H9 (cell line): ENCODE measurements at regions not wholly inside any gene's neighbourhood (a gene's known extent, or its start where the extent isn't known, plus 50 kb on each side); places are given as distances from the start of the nearest gene placed in this dataset.

Experiments
- DNase-seq: peaks from one replicate; pipeline ENCODE4 v3.0.0-alpha.2; 2017
- H2AFZ ChIP-seq: one replicate; pipeline ENCODE4 v1.6.1; 2013; ENCODE audit warnings: mild to moderate bottlenecking, low read length, control low read depth, moderate library complexity
- H2AK5ac ChIP-seq: 2 replicates; pipeline ENCODE4 v1.6.1; 2013; ENCODE audit warnings: low read length, control low read depth, mixed read lengths; ENCODE audit not compliant: insufficient read length
- H2BK120ac ChIP-seq: one replicate; pipeline ENCODE4 v1.6.1; 2013; ENCODE audit warnings: low read depth, mild to moderate bottlenecking, low read length, control low read depth, inconsistent platforms; ENCODE audit not compliant: poor library complexity, severe bottlenecking
- H2BK12ac ChIP-seq: 2 replicates; pipeline ENCODE4 v1.6.1; 2013; ENCODE audit warnings: low read length, control low read depth, mixed read lengths, low read depth; ENCODE audit not compliant: insufficient read length
- H2BK15ac ChIP-seq: 2 replicates; pipeline ENCODE4 v1.6.1; 2013; ENCODE audit warnings: low read depth, low read length, control low read depth
- H2BK20ac ChIP-seq: one replicate; pipeline ENCODE4 v1.6.1; 2013; ENCODE audit warnings: low read depth, mild to moderate bottlenecking, low read length, control low read depth, inconsistent platforms; ENCODE audit not compliant: poor library complexity, severe bottlenecking
- H2BK5ac ChIP-seq: 2 replicates; pipeline ENCODE4 v1.6.1; 2013; ENCODE audit warnings: low read length, control low read depth, mixed read lengths; ENCODE audit not compliant: insufficient read length
- H3K14ac ChIP-seq: 2 replicates; pipeline ENCODE4 v1.6.1; 2013; ENCODE audit warnings: low read length, control low read depth; ENCODE audit not compliant: insufficient read depth
- H3K18ac ChIP-seq: 2 replicates; pipeline ENCODE4 v1.6.1; 2013; ENCODE audit warnings: low read depth, mild to moderate bottlenecking, mixed read lengths, low read length, control low read depth; ENCODE audit not compliant: insufficient read length
- H3K23ac ChIP-seq: 2 replicates; pipeline ENCODE4 v1.6.1; 2013; ENCODE audit warnings: low read length, control low read depth, mixed read lengths, low read depth; ENCODE audit not compliant: insufficient read length
- H3K23me2 ChIP-seq: 2 replicates; pipeline ENCODE4 v1.6.1; 2013; ENCODE audit warnings: low read depth, mild to moderate bottlenecking, mixed read lengths, low read length, control low read depth; ENCODE audit not compliant: insufficient read length, poor library complexity, severe bottlenecking
- H3K27ac ChIP-seq: 2 replicates; pipeline ENCODE4 v1.5.1; 2013; ENCODE audit warnings: low read length, control low read depth, mixed read lengths, low read depth; ENCODE audit not compliant: insufficient read length
- H3K27me3 ChIP-seq: 2 replicates; pipeline ENCODE4 v1.6.1; 2013; ENCODE audit warnings: low read length, control low read depth, inconsistent platforms; ENCODE audit not compliant: insufficient read depth
- H3K4ac ChIP-seq: 2 replicates; pipeline ENCODE4 v1.6.1; 2013; ENCODE audit warnings: low read depth, mild to moderate bottlenecking, control low read depth, inconsistent platforms, low read length, moderate library complexity
- H3K4me1 ChIP-seq: 2 replicates; pipeline ENCODE4 v1.6.1; 2013; ENCODE audit warnings: low read length, control low read depth, inconsistent platforms; ENCODE audit not compliant: insufficient read depth
- H3K4me2 ChIP-seq: 2 replicates; pipeline ENCODE4 v1.6.1; 2013; ENCODE audit warnings: low read length, control low read depth, mixed read lengths; ENCODE audit not compliant: insufficient read length, insufficient read depth
- H3K56ac ChIP-seq: 2 replicates; pipeline ENCODE4 v1.6.1; 2013; ENCODE audit warnings: low read depth, mild to moderate bottlenecking, mixed read lengths, low read length, control low read depth; ENCODE audit not compliant: insufficient read length
- H3K79me1 ChIP-seq: 2 replicates; pipeline ENCODE4 v1.6.1; 2013; ENCODE audit warnings: low read depth, mild to moderate bottlenecking, moderate library complexity, low read length, control low read depth, inconsistent platforms; ENCODE audit not compliant: insufficient read depth, poor library complexity, severe bottlenecking
- H3K79me2 ChIP-seq: 2 replicates; pipeline ENCODE4 v1.6.1; 2013; ENCODE audit warnings: low read length, control low read depth, inconsistent platforms; ENCODE audit not compliant: insufficient read depth
- H3K9ac ChIP-seq: 2 replicates; pipeline ENCODE4 v1.6.1; 2013; ENCODE audit warnings: low read length, control low read depth, mixed read lengths; ENCODE audit not compliant: insufficient read length; ENCODE audit errors: extremely low read depth
- H3K9me3 ChIP-seq: one replicate; pipeline ENCODE4 v1.6.1; 2013; ENCODE audit warnings: low read depth, low read length, inconsistent platforms; ENCODE audit not compliant: control insufficient read depth
- H3T11ph ChIP-seq: one replicate; pipeline ENCODE4 v1.6.1; 2013; ENCODE audit warnings: mild to moderate bottlenecking, low read length, control low read depth, inconsistent platforms
- H4K20me1 ChIP-seq: one replicate; pipeline ENCODE4 v1.6.1; 2013; ENCODE audit not compliant: control insufficient read depth, insufficient read length, insufficient read depth
- H4K5ac ChIP-seq: 2 replicates; pipeline ENCODE4 v1.6.1; 2013; ENCODE audit warnings: low read depth, mild to moderate bottlenecking, mixed read lengths, low read length, control low read depth; ENCODE audit not compliant: insufficient read length
- H4K8ac ChIP-seq: replicated peaks from 2 replicates; pipeline ENCODE4 v1.6.1; 2013; ENCODE audit warnings: low read length, control low read depth, mixed read lengths, low read depth; ENCODE audit not compliant: insufficient read length
- H4K91ac ChIP-seq: 2 replicates; pipeline ENCODE4 v1.6.1; 2013; ENCODE audit warnings: low read depth, mild to moderate bottlenecking, moderate library complexity, mixed read lengths, low read length, control low read depth; ENCODE audit not compliant: insufficient read length
- H3K27ac Mint-ChIP-seq, 3 experiments: 2 replicates in 2 of 3; 3 replicates in 1 of 3; pipeline ENCODE4 v1.8.0; 2020 to 2021; ENCODE audit warnings: mixed read lengths in 3 of 3, mild to moderate bottlenecking in 1 of 3, moderate library complexity in 1 of 3
- H3K27me3 Mint-ChIP-seq: 2 replicates; pipeline ENCODE4 v1.8.0; 2021; ENCODE audit warnings: low read depth, mild to moderate bottlenecking, moderate library complexity, mixed read lengths
- H3K36me3 Mint-ChIP-seq, 3 experiments: 2 replicates in 2 of 3; 3 replicates in 1 of 3; pipeline ENCODE4 v1.8.0; 2020 to 2021; ENCODE audit warnings: low read depth in 3 of 3, mixed read lengths in 3 of 3; ENCODE audit not compliant: insufficient read depth in 1 of 3
- H3K4me1 Mint-ChIP-seq, 2 experiments: 2 replicates each; pipeline ENCODE4 v1.8.0; 2020; ENCODE audit warnings: mixed read lengths in 2 of 2
- H3K4me3 Mint-ChIP-seq, 2 experiments: 2 replicates in 1 of 2; 3 replicates in 1 of 2; pipeline ENCODE4 v1.8.0; 2020 to 2021; ENCODE audit warnings: mild to moderate bottlenecking in 2 of 2, mixed read lengths in 2 of 2, moderate library complexity in 1 of 2
- H3K9me3 Mint-ChIP-seq, 2 experiments: 2 replicates in 1 of 2; 3 replicates in 1 of 2; pipeline ENCODE4 v1.8.0; 2020; ENCODE audit warnings: mild to moderate bottlenecking in 2 of 2, mixed read lengths in 2 of 2, moderate library complexity in 1 of 2
- WGBS: extraction: QIAGEN DNeasy Blood & Tissue Kit; methylation state at CpG from one replicate; pipeline ENCODE4 v1.1.7; 2013; ENCODE audit warnings: missing lambda C conversion rate, low lambda C conversion rate, mixed read lengths; ENCODE audit not compliant: insufficient read length; ENCODE audit errors: extremely low coverage; 5-methylcytosine and 5-hydroxymethylcytosine counted together
- TF ChIP-seq, protein P1 (sequence below): fragments of 200-600 bp; sonication (generic); conservative IDR thresholded peaks from 3 replicates; pipeline ENCODE4 v1.8.0; 2021; ENCODE audit warnings: antibody characterized with exemption, mild to moderate bottlenecking

DNA sequence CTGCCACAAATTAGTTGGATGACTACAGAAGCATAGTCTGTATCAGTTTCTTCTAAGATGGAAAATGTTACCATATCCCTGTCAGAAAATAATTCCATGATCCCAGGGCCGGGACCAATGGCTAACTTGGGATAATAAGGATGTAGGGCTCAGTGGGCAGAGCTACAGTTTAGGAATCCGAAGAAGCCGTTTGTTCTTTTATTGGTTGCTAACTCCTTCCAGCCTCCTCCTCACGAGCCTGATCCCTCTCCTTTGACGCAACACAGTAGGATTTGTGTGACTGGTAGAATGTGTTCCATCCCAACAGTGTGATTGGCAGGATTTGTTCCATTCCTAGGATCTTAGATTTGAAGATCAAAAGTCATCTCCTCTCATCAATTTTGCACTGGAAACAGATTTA is 496.9 kb downstream of the AGTPBP1 start:
- Histone ChIP-seq H3T11ph (no peak overlapping the region), H3K4me1 (no peaks in the 10 kb centered on the region), H4K91ac (no peak overlapping the region), H3K23me2 (no peaks in the 10 kb centered on the region), H2BK12ac (no peak overlapping the region), H3K4me2 (no peak overlapping the region), H3K4ac (no peak overlapping the region), H4K5ac (no peak overlapping the region), H4K8ac (no peak overlapping the region), H3K79me2 (no peaks in the 10 kb centered on the region), H2BK5ac (no peak overlapping the region), H2BK15ac (no peak overlapping the region), H2BK20ac (no peak overlapping the region), H3K14ac (no peak overlapping the region), H3K9ac (no peak overlapping the region), H2AK5ac (no peak overlapping the region), H3K56ac (no peak overlapping the region), H3K79me1 (no peaks in the 10 kb centered on the region), H3K27me3 (no peaks in the 10 kb centered on the region), H3K9me3 (no peaks in the 10 kb centered on the region), H2BK120ac (no peak overlapping the region), H4K20me1 (no peaks in the 10 kb centered on the region), H3K27ac (no peak overlapping the region), H2AFZ (no peak overlapping the region), H3K23ac (no peak overlapping the region), H3K18ac (no peak overlapping the region)
- H3K27ac Mint-ChIP-seq, result no peak overlapping the region
- H3K4me1 Mint-ChIP-seq, result peaks cover 17 to 22% of the 10 kb centered on the region in 2 experiments
- WGBS, result no CpG with 5 or more reads among the region's 5 CpGs
- H3K27me3 Mint-ChIP-seq, result no peaks in the 10 kb centered on the region
- H3K36me3 Mint-ChIP-seq, result peaks cover 0 to 4% (median 0%) of the 10 kb centered on the region in 3 experiments; a peak in 1 of 7 replicates
- TF ChIP-seq, protein P1, sequence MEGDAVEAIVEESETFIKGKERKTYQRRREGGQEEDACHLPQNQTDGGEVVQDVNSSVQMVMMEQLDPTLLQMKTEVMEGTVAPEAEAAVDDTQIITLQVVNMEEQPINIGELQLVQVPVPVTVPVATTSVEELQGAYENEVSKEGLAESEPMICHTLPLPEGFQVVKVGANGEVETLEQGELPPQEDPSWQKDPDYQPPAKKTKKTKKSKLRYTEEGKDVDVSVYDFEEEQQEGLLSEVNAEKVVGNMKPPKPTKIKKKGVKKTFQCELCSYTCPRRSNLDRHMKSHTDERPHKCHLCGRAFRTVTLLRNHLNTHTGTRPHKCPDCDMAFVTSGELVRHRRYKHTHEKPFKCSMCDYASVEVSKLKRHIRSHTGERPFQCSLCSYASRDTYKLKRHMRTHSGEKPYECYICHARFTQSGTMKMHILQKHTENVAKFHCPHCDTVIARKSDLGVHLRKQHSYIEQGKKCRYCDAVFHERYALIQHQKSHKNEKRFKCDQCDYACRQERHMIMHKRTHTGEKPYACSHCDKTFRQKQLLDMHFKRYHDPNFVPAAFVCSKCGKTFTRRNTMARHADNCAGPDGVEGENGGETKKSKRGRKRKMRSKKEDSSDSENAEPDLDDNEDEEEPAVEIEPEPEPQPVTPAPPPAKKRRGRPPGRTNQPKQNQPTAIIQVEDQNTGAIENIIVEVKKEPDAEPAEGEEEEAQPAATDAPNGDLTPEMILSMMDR, result no peak
- H3K4me3 Mint-ChIP-seq, result no peak overlapping the region
- peaks cover 2 to 3% of the 10 kb centered on the region in 2 experiments; a peak in 2 of 5 replicates for H3K9me3 Mint-ChIP-seq
- no peak for DNase-seq
